Astrocyte of the cerebellum (primary cell): ENCODE measurements at regions not wholly inside any gene's neighbourhood (a gene's known extent, or its start where the extent isn't known, plus 50 kb on each side); places are given as distances from the start of the nearest gene placed in this dataset.

ENCODE experiments used
- DNase-seq: peaks from one replicate; pipeline ENCODE4 v3.0.0-alpha.2; 2011; ENCODE audit warnings: low read depth
- H3K4me3 ChIP-seq: 2 replicates; pipeline ENCODE4 v1.5.1; 2011; ENCODE audit warnings: mild to moderate bottlenecking, low read depth, low read length, moderate library complexity
- in situ Hi-C: cut with HindIII; loops from 2 replicates; pipeline ENCODE4 v1.10.0; 2017; ENCODE audit warnings: low sequenced_read_pairs
- TF ChIP-seq, protein P1 (sequence below): IDR thresholded peaks from 2 replicates; pipeline ENCODE4 v1.5.1; 2012; ENCODE audit warnings: low read length, low read depth, moderate library complexity, mild to moderate bottlenecking; ENCODE audit errors: missing control alignments

DNA sequence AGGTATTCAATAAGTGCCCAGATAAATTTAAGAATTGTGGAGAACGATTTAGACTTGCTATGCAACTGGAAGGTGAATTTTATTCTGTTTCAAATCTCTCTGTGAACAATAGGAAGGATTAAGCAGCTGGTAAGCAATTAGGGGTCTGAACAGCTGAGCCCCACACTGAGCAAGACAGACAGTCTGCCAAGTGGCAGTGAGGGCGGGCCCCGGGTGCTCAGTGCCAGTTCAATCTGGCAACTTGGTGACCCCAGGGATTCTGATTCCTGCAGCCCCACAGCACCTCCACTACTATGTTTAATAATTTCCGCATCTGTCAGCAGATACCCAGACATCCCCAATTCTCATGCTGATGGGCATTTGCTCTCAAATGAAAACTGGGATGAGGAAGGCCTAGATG lies 317.3 kb downstream of the PPP1R2C start:
- TF ChIP-seq, protein P1, sequence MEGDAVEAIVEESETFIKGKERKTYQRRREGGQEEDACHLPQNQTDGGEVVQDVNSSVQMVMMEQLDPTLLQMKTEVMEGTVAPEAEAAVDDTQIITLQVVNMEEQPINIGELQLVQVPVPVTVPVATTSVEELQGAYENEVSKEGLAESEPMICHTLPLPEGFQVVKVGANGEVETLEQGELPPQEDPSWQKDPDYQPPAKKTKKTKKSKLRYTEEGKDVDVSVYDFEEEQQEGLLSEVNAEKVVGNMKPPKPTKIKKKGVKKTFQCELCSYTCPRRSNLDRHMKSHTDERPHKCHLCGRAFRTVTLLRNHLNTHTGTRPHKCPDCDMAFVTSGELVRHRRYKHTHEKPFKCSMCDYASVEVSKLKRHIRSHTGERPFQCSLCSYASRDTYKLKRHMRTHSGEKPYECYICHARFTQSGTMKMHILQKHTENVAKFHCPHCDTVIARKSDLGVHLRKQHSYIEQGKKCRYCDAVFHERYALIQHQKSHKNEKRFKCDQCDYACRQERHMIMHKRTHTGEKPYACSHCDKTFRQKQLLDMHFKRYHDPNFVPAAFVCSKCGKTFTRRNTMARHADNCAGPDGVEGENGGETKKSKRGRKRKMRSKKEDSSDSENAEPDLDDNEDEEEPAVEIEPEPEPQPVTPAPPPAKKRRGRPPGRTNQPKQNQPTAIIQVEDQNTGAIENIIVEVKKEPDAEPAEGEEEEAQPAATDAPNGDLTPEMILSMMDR, result no peak
- in situ Hi-C loops, result no loop called here
- H3K4me3 ChIP-seq, result no peak overlapping the region
- DNase-seq, result no peak

GRCh38 chrX:42459735-42460134 lies 318.2 kb downstream of the PPP1R2C start:
- in situ Hi-C loops, result no loop called here
- DNase-seq, result no peak
- no peak overlapping the region for H3K4me3 ChIP-seq
- TF ChIP-seq, protein P1, result no peak

DNA sequence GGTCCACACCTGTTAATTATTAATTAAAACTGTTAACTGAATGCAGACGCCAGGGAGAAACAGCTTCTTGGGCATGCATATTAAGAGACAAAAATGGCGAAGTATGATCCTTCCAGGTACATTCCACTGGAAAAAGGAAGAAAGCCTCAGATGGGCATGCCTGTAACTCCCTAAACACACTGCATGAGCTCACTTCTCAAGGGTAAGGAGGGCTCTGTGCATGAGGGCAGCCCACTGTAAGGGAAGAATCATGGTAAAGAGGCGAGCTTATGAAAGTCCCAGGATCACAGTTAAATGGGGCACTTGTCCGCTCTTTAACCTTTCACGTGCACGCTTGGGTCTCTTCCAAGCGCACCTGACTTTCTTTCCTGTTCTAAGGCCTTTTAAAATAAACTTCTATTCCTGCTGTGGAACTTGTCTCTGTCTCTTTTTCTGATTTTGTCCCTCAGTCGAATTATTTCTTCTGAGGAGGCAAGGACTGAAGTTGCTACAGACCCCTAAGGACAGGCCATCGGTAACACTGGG lies 321.7 kb downstream of the PPP1R2C start:
- in situ Hi-C loops, result no loop called here
- no peak for DNase-seq
- no peak overlapping the region for H3K4me3 ChIP-seq
- TF ChIP-seq, protein P1, result no peak

DNA sequence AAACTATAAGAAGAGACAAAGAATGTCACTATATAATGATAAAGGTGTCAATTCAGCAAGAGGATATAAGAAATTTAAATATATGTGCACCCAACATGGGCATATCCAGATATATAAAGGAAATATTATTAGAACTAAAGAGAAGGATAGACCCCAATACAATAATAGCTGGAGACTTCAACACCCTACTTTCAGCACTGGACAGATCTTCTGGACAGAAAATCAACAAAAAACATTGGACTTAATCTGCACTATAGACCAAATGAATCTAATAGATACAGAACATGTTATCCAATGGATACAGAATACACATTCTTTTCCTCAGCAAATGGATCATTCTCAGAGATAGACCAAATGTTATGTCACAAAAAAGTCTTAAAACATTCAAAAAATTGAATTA lies 327.7 kb downstream of the PPP1R2C start:
- in situ Hi-C loops, result no loop called here
- TF ChIP-seq, protein P1, result no peak
- DNase-seq, result no peak
- no peak overlapping the region for H3K4me3 ChIP-seq

GRCh38 chrX:42443267-42443666 lies 334.7 kb downstream of the PPP1R2C start:
- no peak for DNase-seq
- TF ChIP-seq, protein P1, result no peak
- in situ Hi-C loops, result no loop called here
- no peak overlapping the region for H3K4me3 ChIP-seq

DNA sequence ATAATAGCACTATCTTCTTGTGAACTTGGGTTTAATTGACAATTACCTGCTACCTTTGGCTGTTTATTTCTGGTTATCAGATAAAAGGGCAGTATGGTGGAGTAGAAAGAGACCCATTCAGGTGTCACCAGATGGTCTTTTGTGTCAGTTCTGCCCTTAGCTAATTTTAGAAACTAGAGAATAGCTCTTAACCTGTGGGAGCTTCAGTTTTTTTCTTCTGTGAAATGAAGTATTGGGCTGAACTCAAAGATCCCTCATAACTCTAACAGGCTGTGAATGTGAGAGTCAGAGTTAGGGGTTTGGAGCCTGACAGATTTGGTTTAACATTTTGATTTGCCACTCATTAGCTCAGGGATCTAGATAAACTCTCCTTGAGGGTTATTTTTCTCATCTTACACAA lies 335.2 kb downstream of the PPP1R2C start:
- in situ Hi-C loops, result no loop called here
- no peak for DNase-seq
- H3K4me3 ChIP-seq, result no peak overlapping the region
- TF ChIP-seq, protein P1, result no peak

DNA sequence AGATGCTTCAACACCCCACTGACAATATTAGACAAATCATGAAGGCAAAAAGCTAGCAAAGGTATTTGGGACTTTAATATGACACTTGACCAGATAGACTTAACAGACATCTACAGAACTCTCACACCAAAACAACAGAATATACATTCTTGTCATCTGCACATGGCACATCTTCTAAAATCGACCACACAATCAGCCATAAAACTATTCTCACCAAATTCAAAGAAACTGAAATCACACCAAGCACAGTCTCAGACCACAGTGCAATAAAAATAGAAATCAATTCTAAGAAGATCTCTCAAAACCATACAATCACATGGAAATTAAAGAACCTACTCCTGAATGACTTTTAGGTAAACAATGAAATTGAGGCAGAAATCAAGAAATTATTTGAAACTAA lies 340.8 kb downstream of the PPP1R2C start:
- in situ Hi-C loops, result no loop called here
- DNase-seq, result no peak
- TF ChIP-seq, protein P1, result no peak
- H3K4me3 ChIP-seq, result no peak overlapping the region
